Activated B cell treated with CpG ODN at 0.5 μM for 24 hours (primary cell): ENCODE measurements at regions not wholly inside any gene's neighbourhood (a gene's known extent, or its start where the extent isn't known, plus 50 kb on each side); places are given as distances from the start of the nearest gene placed in this dataset.

Experiments
- ATAC-seq: fragments of 200-7000 bp; cut with Tn5 transposase; one replicate; pipeline ENCODE4 v1.10.0; 2021; ENCODE audit warnings: low read depth, mild to moderate bottlenecking, moderate library complexity
- CTCF ChIA-PET: fragments of 350-600 bp; sonication (Branson Sonifier 250); formaldehyde crosslinking; loops from one replicate; lab custom pipeline; 2021; ENCODE audit warnings: antibody characterized with exemption; lab: Charles Lee
- POLR2A ChIA-PET: fragments of 350-600 bp; sonication (Branson Sonifier 250); formaldehyde crosslinking; loops from one replicate; lab custom pipeline; 2021; ENCODE audit warnings: antibody characterized with exemption; lab: Charles Lee
- DNase-seq: peaks from one replicate; pipeline ENCODE4 v3.0.0; 2022
- H3K27ac Mint-ChIP-seq: one replicate; pipeline ENCODE4 v1.8.0; 2020; ENCODE audit warnings: mixed read lengths
- H3K27me3 Mint-ChIP-seq: one replicate; pipeline ENCODE4 v1.8.0; 2021; ENCODE audit warnings: mixed read lengths
- H3K36me3 Mint-ChIP-seq: one replicate; pipeline ENCODE4 v1.8.0; 2021; ENCODE audit warnings: low read depth, mixed read lengths
- H3K4me1 Mint-ChIP-seq: one replicate; pipeline ENCODE4 v1.8.0; 2021; ENCODE audit warnings: mixed read lengths
- H3K4me3 Mint-ChIP-seq: one replicate; pipeline ENCODE4 v1.8.0; 2020; ENCODE audit warnings: mild to moderate bottlenecking, mixed read lengths
- H3K9me3 Mint-ChIP-seq: one replicate; pipeline ENCODE4 v1.8.0; 2020; ENCODE audit warnings: mixed read lengths
- CTCF ChIP-seq: fragments of 200-600 bp; IDR thresholded peaks from one replicate; pipeline ENCODE4 v1.8.0; 2022; ENCODE audit warnings: antibody characterized with exemption, mild to moderate bottlenecking
- intact Hi-C: fragments of 100-400 bp; cut with micrococcal nuclease; formaldehyde crosslinking; loops from one replicate; pipeline ENCODE4 v1.15.1; 2024

DNA sequence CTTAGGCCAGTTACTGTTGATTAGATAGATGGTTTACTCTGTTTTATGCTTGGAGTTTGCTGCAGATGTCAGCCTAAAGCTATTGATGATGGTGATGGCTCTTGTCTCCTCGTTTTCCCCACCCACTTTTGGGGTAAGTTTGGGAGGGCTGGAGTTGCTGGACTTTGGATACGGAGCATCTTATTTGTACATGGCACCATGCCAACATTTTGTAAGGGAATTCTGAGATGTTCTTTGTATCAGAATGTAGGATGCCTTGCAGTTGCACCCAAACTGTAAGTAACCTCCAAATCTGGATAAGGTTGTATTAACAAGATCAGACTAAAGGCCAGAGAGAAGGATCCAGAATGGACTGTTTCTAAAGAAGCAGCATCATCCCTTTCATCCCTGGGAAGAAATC is 551.9 kb upstream of the ZFHX3 start:
- Mint-ChIP-seq H3K36me3 (no peaks in the 10 kb centered on the region), H3K27me3 (no peaks in the 10 kb centered on the region), H3K9me3 (no peaks in the 10 kb centered on the region), H3K27ac (no peak overlapping the region), H3K4me1 (peaks cover 2% of the 10 kb centered on the region), H3K4me3 (no peak overlapping the region)
- ATAC-seq, result no peak
- no peak for TF ChIP-seq CTCF
- ChIA-PET CTCF (no interaction called here), POLR2A (no interaction called here)
- intact Hi-C loops, result no loop called here
- DNase-seq, result no peak

DNA sequence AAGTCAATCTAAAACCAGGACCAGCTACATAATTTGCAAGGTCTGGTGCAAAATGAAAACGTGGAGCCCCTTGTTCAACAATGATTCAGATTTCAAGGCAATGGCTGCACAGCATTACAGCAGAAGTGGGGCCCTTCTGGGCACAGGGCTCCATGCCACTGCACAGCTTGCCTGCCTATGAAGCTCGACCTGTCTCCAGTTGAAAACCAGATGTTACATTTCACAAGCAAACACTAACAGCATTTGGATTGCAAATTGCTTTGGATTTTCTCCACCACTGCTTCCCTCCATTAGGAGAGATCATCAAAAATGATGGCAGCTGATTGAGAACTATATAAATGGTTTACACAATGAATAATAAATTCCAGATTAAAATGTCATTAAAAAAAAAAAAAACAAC is 551.4 kb upstream of the ZFHX3 start:
- H3K4me1 Mint-ChIP-seq, result peaks cover 2% of the 10 kb centered on the region
- intact Hi-C loops, result no loop called here
- H3K27ac Mint-ChIP-seq, result no peak overlapping the region
- H3K4me3 Mint-ChIP-seq, result no peak overlapping the region
- H3K36me3 Mint-ChIP-seq, result no peaks in the 10 kb centered on the region
- no peak for ATAC-seq
- CTCF ChIA-PET, result no interaction called here
- no peaks in the 10 kb centered on the region for H3K9me3 Mint-ChIP-seq
- H3K27me3 Mint-ChIP-seq, result no peaks in the 10 kb centered on the region
- DNase-seq, result no peak
- POLR2A ChIA-PET, result no interaction called here
- no peak for TF ChIP-seq CTCF

DNA sequence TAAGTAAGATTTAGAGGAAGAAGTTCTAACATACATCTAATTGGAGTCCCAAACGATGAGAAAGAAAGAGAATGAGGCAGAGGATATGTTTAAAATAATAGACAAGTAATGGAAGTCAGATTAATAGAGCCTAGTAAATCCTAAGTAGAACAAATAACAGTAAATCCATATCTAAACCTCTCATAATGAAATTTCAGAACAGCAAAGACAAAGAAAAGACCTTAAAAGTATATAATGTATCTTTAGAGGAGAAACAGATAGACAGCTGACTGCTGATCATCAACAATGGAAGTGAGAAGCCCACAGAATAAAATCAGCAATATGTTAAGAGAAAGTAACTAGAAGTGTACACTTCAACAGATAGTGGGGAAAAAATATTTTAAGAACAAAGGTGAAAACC is 536.2 kb upstream of the ZFHX3 start:
- Mint-ChIP-seq H3K4me3 (no peak overlapping the region), H3K4me1 (no peaks in the 10 kb centered on the region), H3K36me3 (no peaks in the 10 kb centered on the region), H3K9me3 (peaks cover 4% of the 10 kb centered on the region), H3K27ac (no peak overlapping the region), H3K27me3 (no peaks in the 10 kb centered on the region)
- no peak for ATAC-seq
- ChIA-PET POLR2A (no interaction called here), CTCF (no interaction called here)
- no peak for DNase-seq
- TF ChIP-seq CTCF, result no peak
- intact Hi-C loops, result no loop called here

- CTCF ChIA-PET, result no interaction called here
- no peaks in the 10 kb centered on the region for H3K27me3 Mint-ChIP-seq
- POLR2A ChIA-PET, result no interaction called here
Measured at GRCh38 chr16:73572135-73572828, 524.4 kb upstream of the ZFHX3 start.

More at GRCh38 chr16:73572135-73572828, 524.4 kb upstream of the ZFHX3 start:
- H3K36me3 Mint-ChIP-seq, result no peaks in the 10 kb centered on the region
- no peaks in the 10 kb centered on the region for H3K9me3 Mint-ChIP-seq
- no peak for DNase-seq
- no peak overlapping the region for H3K4me3 Mint-ChIP-seq
- intact Hi-C loops, result no loop called here
- H3K27ac Mint-ChIP-seq, result no peak overlapping the region
- no peaks in the 10 kb centered on the region for H3K4me1 Mint-ChIP-seq
- no peak for ATAC-seq
- no peak for TF ChIP-seq CTCF
